ENCODE measurements at regions not wholly inside any gene's neighbourhood (a gene's known extent, or its start where the extent isn't known, plus 50 kb on each side); places are given as distances from the start of the nearest gene placed in this dataset.

DNA sequence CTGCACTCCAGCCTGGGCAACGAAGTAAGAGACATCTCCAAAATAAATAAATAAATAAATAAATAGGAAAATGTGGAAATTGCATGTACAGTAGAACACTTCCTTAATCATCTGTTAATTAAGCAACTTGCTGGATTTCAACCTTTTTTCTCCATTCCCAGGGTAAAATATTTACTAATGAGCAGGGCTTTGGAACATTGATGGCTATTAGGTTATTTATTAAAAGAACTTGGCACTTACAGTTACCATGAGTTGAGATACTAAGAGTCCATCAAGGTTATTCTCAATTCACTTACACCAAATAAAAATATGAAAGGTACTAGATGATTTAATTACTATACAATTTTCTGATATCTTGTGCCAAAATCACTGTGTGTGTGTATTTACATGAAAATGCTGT lies 607.1 kb downstream of the PCDH18 start:
- DNase-seq (ENCODE audit: low read depth): no peak

DNA sequence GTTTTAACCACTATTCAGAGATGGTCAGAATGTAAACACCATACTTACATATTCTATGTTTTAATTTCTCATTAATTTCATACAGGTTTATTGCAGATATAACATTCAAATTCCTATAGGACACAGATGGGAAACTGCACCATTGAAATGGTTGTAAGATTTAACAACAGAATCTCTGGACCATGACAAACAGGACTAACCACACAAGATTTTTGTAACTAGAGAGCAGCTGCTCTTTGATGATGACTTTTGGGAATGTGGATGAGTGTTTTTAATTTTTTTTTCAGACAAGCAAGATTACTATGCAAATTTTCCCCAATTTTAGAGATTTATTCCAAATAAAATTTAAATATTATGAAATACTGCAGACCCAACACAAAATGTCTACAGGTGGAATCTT lies 610.2 kb downstream of the PCDH18 start:
- DNase-seq (ENCODE audit: low read depth): no peak

DNA sequence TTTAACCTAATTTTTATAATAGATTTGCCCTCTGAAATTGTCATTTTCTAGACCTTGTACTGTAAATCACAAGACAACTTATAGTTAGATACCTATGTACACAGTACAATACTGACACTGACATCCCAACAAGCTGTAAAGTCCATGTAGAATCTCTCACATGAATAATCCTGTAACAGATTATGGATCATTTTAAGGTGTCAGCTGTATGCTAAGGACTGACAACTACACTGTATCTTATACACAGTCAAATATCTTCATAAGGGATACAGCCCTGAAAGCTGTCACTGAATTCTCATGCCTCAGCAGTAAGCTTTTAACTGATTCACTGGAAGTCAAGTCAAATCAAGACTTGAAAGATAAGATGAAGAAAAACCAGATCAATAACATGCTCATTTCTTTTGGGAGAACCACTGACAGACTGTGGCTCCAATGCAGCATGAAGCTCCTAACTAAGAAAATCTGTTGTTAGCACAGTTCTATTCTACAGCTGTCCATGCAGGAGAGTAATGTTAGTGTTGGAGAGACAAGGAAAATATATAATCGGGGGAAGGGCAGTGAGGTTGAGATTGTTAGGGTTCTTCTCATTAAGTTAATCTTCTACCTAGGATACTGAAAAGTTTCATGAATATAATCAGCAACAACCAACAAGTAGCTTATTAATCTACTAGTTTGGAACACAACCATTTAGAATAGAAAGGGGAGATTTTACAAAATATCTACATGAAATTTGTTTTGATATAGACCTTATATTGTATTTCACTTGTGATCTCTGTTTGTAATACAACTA lies 612.0 kb downstream of the PCDH18 start:
- no peak for DNase-seq (ENCODE audit: low read depth)

DNA sequence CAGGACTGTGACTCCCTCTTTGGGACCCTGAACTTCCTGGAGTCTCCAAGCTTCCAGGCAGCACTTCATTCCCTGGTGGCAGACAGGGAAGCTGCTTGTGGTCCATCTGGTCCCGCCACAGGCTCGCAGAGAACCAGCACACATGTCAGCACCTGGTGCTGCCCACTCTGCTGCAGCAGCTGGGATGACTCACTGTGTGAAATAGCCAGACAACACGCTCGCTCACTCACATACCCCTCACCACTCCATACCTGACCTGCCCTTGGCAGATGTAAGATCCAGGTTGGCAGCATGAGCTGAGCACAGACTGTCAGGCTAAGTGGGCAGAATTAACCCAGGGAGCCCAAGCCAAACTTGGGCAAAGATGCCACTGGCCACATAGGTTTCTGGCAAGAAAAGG lies 613.5 kb downstream of the PCDH18 start:
- DNase-seq (ENCODE audit: low read depth): peak; percentile 1

DNA sequence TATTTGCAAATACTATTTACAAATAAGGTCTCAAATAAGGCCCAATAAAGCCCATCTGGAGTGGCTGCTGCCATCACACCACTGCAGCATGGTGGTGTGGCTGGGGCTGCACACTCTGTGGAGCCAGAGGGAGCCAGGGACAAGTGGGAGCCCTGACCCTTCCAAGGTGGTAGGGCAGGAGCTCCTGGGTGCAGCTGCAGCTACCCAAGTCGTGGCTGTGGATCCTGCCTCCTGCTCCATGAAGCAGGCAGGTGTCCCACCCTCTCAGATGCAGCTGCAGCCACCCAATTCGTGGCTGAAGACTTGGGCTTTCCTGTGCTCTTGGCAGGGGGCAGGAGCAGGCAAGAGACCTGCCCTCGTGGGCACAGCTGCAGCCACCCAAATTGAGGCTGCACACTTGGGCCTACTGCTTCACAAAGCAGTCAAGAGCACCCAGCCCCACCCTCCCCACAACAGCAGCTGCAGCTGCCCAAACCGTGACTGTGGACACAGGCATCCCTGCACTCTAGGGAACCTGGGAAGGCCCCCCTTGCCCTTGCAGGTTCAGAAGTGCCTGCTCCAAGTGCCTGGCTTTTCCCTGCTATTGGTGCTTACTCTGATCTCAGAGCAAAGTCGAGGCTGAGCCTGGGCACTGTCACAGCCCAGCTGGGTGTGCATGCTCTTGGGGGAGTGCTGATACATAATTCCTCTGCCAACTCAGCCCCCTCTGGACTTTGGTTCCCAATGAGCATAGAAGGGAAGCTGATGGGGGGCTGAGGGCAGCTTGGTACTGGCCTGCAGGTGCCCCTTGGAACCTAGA lies 614.8 kb downstream of the PCDH18 start:
- DNase-seq (ENCODE audit: low read depth): no peak

DNA sequence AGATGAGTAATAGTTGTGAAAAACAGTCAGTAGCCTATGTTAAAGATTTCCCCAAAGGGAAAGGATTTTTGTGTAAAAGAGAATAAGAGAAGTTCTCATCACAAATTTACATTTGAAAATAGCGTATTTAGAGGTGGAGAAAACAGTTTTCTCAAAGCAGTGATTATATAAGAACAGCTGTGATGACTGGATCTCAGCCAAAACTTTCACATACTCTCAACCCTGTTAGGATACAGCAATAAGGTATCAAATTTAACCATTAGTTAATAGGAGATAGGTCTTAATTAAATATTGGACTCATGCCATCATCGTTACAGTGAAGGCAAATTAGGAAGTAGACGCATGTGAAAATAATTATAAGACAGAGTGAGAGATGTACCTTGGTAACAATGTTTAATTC lies 622.7 kb downstream of the PCDH18 start:
- no peak for DNase-seq (ENCODE audit: low read depth)

DNA sequence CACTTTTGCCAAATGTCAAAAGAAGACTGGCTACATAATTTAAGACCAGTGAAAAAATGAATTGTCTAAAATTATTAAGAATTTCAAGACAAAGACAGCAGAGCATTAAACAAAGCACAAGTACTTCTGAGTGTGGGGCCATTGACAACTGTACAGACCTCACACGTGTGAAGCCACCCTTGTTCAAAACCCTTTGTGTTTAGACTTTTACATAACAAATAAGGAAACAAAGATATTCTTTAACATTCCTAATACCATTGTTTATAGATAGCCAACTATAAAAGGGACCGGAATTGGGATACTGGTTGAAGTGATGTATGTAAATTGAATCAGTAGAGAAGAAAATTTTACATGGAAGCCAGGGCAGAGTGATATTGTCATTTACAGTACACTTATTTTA lies 624.2 kb downstream of the PCDH18 start:
- DNase-seq (ENCODE audit: low read depth): no peak

DNA sequence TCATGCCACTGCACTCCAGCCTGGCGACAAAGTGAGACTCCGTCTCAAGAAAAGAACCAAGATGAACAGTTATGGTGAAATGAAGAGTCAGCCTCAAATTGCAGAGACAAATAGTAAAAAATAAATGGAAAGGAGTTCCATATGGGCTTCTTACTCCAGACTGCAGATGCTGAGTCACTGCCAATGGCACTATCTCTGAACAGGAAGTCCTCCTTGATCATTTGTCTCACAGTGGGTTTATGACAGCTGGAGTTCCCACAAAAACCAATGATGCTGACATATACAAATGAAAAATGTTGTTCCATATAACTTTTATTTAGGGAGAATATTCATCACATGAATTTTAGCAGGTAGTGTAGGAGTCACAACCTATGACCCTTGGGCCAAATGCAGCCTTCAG lies 631.6 kb downstream of the PCDH18 start:
- no peak for DNase-seq (ENCODE audit: low read depth)

DNA sequence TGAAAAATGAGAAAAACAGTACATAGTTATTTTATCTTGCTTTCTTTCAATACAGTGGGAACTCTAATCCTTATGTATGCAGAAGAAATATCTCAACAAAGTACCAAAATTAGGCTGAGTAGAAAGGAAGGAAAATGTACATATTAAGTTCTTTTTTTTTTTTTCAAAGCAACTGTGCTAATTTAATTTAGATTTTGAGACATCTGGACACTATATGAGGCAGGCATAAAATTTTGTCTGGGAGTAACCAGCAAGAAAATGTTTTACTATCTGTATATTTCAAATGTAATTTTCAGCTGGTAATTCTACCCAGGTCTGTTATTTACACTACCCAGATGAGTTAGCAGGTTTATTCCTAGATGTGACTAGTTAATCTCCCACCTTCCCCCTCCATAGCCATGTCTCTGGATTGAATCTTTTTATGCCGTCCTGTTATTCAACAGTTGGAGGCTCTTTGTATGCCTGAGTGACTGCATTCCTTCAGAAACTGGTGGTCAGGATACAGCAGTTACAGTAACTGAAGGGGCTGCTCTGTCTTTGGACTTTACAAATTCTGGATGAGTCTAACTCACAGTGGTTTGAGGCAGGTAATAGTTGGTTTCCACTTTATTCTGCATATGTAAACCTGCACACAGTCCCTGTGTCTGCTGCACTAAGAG lies 633.6 kb downstream of the PCDH18 start:
- DNase-seq (ENCODE audit: low read depth): no peak

DNA sequence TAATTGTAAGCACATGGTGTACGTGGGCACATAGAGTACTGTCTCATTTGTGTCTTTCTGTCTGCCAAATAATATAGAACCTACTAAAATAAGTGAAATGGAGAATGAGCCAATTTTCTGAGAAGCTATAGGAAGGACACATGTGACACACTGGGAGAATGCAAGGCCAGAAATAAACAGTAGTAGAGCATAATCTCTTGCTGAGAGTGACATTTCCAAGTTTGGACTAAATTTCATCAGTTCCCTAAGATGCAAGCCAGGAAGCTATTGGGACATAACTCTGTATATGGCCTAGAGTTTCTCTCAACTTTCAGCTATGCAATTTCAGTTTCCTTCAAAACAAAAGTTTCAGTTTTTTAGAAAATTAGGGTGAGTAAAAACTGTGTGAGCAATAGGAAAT lies 638.7 kb downstream of the PCDH18 start:
- DNase-seq (ENCODE audit: low read depth): no peak

DNA sequence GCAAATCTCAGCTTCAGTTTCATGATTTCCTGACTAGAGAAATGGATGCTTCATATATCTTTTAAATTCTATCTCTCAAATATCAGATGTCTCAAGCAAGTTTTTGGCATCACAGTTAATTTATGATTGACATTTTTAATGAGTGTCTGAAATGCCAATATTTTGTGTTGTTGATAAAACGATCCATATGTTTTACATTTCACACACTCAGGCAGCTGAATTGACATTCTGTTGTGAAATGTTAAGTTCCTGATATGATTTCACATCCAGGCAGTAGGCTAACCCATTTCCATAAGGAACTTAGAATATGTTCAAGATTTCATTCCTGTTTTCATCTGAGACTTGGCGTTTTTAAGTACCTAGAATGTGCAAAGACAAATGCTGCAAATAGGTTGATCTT lies 650.6 kb downstream of the PCDH18 start:
- no peak for DNase-seq (ENCODE audit: low read depth)

DNA sequence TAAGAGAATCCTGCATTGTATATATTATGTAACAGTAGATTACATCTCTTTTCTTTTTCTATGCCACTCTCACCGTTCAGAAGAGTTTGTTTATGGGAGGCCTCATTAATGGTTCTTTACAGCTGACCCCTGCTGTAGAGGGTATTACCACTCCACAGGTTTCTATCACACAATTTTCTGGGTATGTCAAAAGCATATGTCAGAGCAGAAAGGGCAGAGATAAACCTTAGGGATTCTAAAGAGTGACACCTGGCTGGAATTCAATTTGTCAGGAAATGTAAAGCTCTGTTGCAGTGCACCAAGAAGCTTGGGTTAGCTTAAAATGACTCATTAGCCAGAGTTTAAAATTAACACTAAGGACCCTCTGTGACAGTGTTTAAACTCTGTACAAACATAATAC lies 658.7 kb downstream of the PCDH18 start:
- no peak for DNase-seq (ENCODE audit: low read depth)

DNA sequence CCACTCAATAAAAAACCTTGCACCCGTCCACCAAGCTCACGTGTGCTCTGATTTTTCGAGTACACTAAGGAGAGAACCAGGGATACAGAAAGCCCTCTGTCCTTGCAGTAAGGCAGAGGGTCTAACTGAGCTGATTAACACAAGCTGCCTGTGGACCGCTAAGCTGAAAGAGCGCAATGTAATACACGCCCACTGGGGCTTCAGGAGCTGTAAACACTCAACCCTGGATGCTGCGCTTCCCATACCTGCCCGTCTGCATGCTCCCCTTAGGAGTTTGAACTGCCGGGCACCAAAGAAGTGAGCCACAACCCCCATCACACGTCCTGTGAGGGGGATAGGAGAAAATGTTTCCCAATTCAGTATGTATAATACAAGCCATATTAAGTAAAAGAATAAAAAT lies 664.8 kb downstream of the PCDH18 start:
- DNase-seq (ENCODE audit: low read depth): no peak

DNA sequence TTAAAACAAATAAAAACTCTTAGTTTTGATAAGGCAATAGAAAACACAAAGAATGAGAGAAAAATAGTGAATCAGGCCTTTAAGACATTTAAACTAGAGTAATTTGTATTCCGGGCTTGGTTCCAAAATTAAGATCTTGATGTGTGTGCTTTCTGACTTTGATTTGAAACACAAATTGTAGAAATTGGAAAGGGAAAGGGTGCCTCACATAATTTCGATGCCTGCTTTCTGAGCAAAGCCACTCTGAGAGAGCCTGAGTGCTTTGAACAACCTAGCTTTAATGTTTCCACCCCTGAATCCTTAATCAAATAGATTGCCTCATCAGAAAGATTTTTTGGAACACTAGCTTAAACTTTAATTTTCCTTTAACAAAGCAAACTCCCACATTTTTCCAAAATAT lies 666.8 kb downstream of the PCDH18 start:
- no peak for DNase-seq (ENCODE audit: low read depth)

DNA sequence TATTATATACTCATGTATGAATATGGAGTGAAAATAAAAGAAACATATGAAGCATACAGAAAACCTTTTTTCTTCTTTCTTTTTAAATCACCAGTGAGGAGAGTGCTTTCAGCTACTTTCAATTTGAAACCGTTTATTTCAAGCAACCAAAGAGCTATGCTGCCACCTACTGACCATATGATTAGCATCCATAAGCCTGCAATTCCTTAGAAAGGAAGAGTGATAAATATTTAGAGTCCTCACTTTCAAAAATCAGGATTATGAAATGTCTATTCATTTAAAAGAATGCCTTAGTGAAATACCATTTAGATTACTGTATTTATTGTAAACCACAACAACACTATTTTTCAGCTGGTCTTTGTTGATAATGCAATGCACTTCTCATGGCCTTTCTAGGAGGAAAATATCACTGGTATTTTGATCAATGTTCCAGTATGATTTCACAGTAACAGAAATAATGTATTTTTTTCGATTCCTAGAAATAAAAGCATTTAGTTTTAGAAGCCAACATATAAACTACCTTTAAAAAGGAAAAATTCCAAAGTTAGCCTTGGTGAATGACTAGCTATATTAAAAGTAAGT lies 667.6 kb downstream of the PCDH18 start:
- peak; percentile 76 for DNase-seq (ENCODE audit: low read depth)

DNA sequence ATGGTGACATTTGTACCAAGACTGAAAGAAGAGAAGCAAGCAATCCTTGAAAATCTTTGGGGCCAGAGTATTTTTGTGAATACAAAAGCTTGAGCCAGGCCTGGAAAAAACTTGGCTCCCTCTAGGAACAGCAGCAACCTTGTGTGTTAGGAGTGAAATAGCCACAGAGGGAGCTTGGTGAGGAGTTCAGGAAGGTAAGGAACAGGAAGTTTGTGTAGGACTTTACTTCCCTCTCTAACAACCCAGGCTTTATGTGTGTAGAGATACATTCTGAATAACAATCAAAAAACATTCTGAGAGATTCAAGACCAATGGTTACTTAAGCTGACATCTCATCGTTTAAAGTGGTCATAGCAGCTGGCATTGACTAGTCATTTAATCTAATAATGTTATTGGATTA lies 668.5 kb downstream of the PCDH18 start:
- no peak for DNase-seq (ENCODE audit: low read depth)

DNA sequence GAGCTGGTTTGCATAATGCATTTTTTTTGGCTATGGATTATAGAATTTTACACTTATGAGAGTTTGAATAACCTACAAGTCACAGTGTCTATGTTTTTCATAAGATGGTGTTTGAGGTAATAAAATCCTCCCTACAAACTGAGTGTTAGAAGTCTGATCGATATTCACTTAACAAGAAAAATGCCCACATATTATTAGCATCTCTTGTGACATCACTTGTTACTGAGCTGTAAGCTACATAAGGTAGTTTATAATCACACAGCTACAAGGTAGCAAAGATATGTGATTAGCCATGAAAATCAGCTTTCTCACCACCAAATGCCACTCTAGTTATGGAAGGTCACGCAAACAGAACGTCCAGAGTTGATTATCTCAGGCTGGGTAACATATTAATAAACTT lies 669.6 kb downstream of the PCDH18 start:
- no peak for DNase-seq (ENCODE audit: low read depth)

DNA sequence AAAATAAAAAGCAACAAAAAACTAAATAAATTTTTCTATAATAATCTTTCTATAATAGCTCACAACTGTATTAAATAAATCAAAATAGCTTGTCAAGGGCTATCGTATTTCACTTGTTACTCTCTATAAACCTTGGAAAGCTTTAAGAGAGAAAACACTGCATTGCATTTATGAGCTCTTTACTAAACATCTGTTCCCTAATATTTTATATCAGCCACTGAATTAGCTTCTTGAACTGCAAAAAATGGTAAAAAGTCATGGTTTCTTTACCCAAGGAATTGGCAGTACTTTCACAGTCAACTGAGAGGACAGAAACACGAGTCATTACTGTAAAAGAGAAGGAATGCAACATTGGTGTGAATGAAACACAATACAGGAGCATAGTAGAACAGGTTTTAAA lies 671.2 kb downstream of the PCDH18 start:
- DNase-seq (ENCODE audit: low read depth): no peak

DNA sequence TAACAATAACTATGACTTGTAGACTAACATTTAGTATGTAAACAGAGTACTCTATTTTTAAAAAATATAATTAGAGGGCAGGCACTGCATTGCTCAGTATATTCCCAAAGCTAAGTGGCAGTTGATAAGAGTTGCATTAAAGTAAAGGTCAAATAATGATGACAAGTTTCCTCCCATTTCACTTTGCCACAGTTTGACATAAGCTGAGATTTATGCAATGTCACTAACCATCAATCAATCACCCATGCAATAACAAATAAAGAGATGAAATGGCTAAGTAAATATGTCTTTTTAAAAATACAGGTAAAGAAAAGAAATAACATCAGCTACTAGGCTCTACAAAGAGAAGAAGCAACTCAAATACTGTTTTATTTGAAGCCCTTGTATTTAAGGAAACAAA lies 673.4 kb downstream of the PCDH18 start:
- DNase-seq (ENCODE audit: low read depth): no peak

DNA sequence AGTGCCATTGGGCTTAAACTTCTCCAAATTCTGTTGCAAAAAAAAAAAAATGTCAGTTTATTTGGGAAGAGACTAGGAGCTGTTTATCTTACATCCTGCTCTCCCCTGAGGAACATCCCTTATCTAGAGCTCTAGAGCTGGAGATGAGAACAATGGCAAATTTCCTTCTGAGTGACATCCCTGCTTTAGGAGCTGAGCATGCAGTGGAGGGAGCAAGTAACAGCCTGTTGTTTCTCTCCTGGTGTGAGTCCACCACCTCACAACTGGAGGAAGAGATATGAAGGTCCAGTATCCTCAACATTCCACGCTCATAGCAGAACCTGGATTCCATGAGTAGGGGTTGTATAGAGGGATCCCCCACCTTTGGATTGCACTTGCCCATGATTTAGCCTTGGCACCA lies 676.4 kb downstream of the PCDH18 start:
- no peak for DNase-seq (ENCODE audit: low read depth)

DNA sequence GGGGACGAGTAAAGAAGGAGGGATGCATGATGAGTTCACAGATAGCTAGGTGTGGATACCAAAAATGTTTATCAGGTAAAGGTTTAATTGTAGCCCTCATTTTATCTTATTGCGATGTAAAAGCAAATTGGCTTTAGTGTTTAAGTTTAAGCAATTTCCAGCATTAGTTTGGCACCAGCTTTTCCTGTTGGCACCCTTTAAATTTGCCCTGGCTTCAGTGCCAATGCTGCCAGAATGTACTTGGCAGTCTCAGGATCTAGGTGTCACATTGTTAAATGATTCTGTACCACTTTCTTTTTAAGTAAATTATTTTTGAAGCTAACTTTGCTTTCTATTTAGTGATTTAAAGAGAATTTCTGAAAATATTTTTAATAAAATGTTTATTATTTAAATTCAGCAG lies 681.8 kb downstream of the PCDH18 start:
- DNase-seq (ENCODE audit: low read depth): no peak

DNA sequence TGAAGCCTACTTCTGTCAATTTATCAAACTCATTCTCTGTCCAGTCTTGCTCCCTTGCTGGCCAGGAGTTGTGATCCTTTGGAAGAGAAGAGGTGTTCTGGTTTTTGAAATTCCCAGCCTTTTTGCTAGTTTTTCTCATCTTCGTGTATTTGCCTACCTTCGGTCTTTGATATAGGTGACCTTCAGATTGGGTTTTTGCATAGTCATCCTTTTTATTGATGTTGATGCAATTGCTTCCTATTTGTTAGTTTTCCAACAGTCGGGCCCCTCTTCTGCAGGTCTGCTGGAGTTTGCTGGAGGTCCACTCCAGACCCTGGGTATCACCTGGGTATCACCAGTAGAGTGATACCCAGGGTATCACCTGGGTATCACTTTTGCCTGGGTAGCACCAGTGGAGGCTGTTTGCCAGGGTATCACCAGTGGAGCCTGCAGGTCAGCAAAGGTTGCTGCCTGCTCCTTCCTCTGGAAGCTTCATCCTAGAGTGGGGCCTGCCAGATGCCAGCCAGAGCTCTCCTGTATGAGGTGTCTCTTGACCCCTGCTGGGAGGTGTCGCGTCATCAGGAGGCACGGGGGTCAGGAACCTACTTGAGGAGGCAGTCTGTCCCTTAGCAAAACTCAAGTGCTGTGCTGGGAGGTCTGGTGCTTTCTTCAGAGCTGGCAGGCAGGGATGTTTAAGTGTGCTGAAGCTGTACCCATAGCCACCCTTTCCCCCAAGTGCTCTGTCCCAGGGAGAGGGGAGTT lies 684.2 kb downstream of the PCDH18 start:
- no peak for DNase-seq (ENCODE audit: low read depth)
